Chondrocyte (in vitro differentiated cells): ENCODE measurements at regions not wholly inside any gene's neighbourhood (a gene's known extent, or its start where the extent isn't known, plus 50 kb on each side); places are given as distances from the start of the nearest gene placed in this dataset.

Source experiments
- DNase-seq: peaks from one replicate; pipeline ENCODE4 v3.0.0; 2021; ENCODE audit warnings: mixed read lengths, low spot score
- H3K27ac Mint-ChIP-seq: one replicate; pipeline ENCODE4 v1.8.0; 2021; ENCODE audit warnings: mild to moderate bottlenecking, moderate library complexity, mixed read lengths; ENCODE audit not compliant: unreplicated experiment
- H3K27me3 Mint-ChIP-seq: 2 replicates; pipeline ENCODE4 v1.8.0; 2021; ENCODE audit warnings: low read depth, mixed read lengths
- H3K36me3 Mint-ChIP-seq: 2 replicates; pipeline ENCODE4 v1.8.0; 2021; ENCODE audit warnings: low read depth, mixed read lengths
- H3K4me1 Mint-ChIP-seq: 2 replicates; pipeline ENCODE4 v1.8.0; 2021; ENCODE audit warnings: low read depth, mild to moderate bottlenecking, mixed read lengths
- H3K4me3 Mint-ChIP-seq: one replicate; pipeline ENCODE4 v1.8.0; 2021; ENCODE audit warnings: mild to moderate bottlenecking, moderate library complexity, mixed read lengths; ENCODE audit not compliant: unreplicated experiment
- H3K9me3 Mint-ChIP-seq: 2 replicates; pipeline ENCODE4 v1.8.0; 2021; ENCODE audit warnings: low read depth, mixed read lengths
- CTCF ChIP-seq: fragments of 200-600 bp; sonication (generic); IDR thresholded peaks from 2 replicates; pipeline ENCODE4 v1.5.0; 2021; ENCODE audit warnings: antibody characterized with exemption, mild to moderate bottlenecking, moderate library complexity

- no peak for TF ChIP-seq CTCF
- Mint-ChIP-seq H3K27me3 (no peaks in the 10 kb centered on the region), H3K4me1 (peaks cover 23% of the 10 kb centered on the region), H3K36me3 (no peaks in the 10 kb centered on the region), H3K4me3 (no peak overlapping the region), H3K9me3 (peaks cover 4% of the 10 kb centered on the region), H3K27ac (no peak overlapping the region)
- DNase-seq = no peak
Measured at GRCh38 chr1:98391175-98391574, 270.3 kb upstream of the SNX7 start.

- H3K36me3 Mint-ChIP-seq = no peaks in the 10 kb centered on the region
- no peak for TF ChIP-seq CTCF
- no peak for DNase-seq
- no peaks in the 10 kb centered on the region for H3K27me3 Mint-ChIP-seq
- H3K4me3 Mint-ChIP-seq = no peak overlapping the region
- H3K4me1 Mint-ChIP-seq = peaks cover 28% of the 10 kb centered on the region
- H3K27ac Mint-ChIP-seq = peak overlapping the region; percentile 30
- peaks cover 4% of the 10 kb centered on the region for H3K9me3 Mint-ChIP-seq
Measured at GRCh38 chr1:98389809-98390208, 271.7 kb upstream of the SNX7 start.

GRCh38 chr1:98388441-98388840 is 273.1 kb upstream of the SNX7 start:
- peaks cover 4% of the 10 kb centered on the region for H3K9me3 Mint-ChIP-seq
- DNase-seq = no peak
- no peaks in the 10 kb centered on the region for H3K36me3 Mint-ChIP-seq
- peak overlapping the region; percentile 61 for H3K27ac Mint-ChIP-seq
- TF ChIP-seq CTCF = no peak
- no peaks in the 10 kb centered on the region for H3K27me3 Mint-ChIP-seq
- H3K4me3 Mint-ChIP-seq = no peak overlapping the region
- peaks cover 39% of the 10 kb centered on the region for H3K4me1 Mint-ChIP-seq

- Mint-ChIP-seq H3K27me3 (no peaks in the 10 kb centered on the region), H3K4me1 (peaks cover 47% of the 10 kb centered on the region), H3K4me3 (no peak overlapping the region), H3K36me3 (no peaks in the 10 kb centered on the region), H3K9me3 (peaks cover 4% of the 10 kb centered on the region), H3K27ac (peak overlapping the region; percentile 61)
- no peak for DNase-seq
- no peak for TF ChIP-seq CTCF
Measured at GRCh38 chr1:98387701-98388100, 273.8 kb upstream of the SNX7 start.

- DNase-seq = no peak
Measured at GRCh38 chr1:98386675-98387440, 274.7 kb upstream of the SNX7 start.

More at GRCh38 chr1:98386675-98387440, 274.7 kb upstream of the SNX7 start:
- peaks cover 4% of the 10 kb centered on the region for H3K9me3 Mint-ChIP-seq
- H3K4me1 Mint-ChIP-seq = peaks cover 49% of the 10 kb centered on the region
- no peak overlapping the region for H3K4me3 Mint-ChIP-seq
- H3K36me3 Mint-ChIP-seq = no peaks in the 10 kb centered on the region
- no peaks in the 10 kb centered on the region for H3K27me3 Mint-ChIP-seq
- H3K27ac Mint-ChIP-seq = no peak overlapping the region
- no peak for TF ChIP-seq CTCF
